Erythroblast (primary cell): ENCODE measurements at regions not wholly inside any gene's neighbourhood (a gene's known extent, or its start where the extent isn't known, plus 50 kb on each side); places are given as distances from the start of the nearest gene placed in this dataset.

ENCODE experiments used
- GATA1 ChIP-seq: IDR thresholded peaks from 2 replicates; pipeline ENCODE4 v1.6.1; 2011; ENCODE audit warnings: low read depth, mild to moderate bottlenecking, control low read depth, low read length, moderate library complexity
- POLR2A ChIP-seq: IDR thresholded peaks from 2 replicates; pipeline ENCODE4 v1.6.1; 2011; ENCODE audit warnings: mild to moderate bottlenecking, low read length

GRCh38 chr21:17446737-17447136, 66.1 kb upstream of the CXADR start:
- TF ChIP-seq POLR2A: no peak
- TF ChIP-seq GATA1: no peak
